ENCODE measurements at regions not wholly inside any gene's neighbourhood (a gene's known extent, or its start where the extent isn't known, plus 50 kb on each side); places are given as distances from the start of the nearest gene placed in this dataset.
A peak's percentile ranks its signal among the peaks of the same experiment; 100 is the strongest.
"Not testable (repeated sequence)": the region's sequence is repeated elsewhere in the genome, so short reads cannot be mapped to it uniquely, and the experiment has no call there.

GRCh38 chr2:184141866-184142265 is 456.5 kb upstream of the ZNF804A start:
- Mint-ChIP-seq H3K27ac (no peak overlapping the region), H3K4me1 (no peaks in the 10 kb centered on the region), H3K9me3 (no peaks in the 10 kb centered on the region), H3K27me3 (no peaks in the 10 kb centered on the region), H3K4me3 (no peak overlapping the region), H3K36me3 (no peaks in the 10 kb centered on the region)
- ATAC-seq: no peak

GRCh38 chr2:184154438-184154837 is 443.9 kb upstream of the ZNF804A start:
- no peaks in the 10 kb centered on the region for H3K4me1 Mint-ChIP-seq
- H3K9me3 Mint-ChIP-seq: peaks cover 10% of the 10 kb centered on the region
- H3K4me3 Mint-ChIP-seq: no peak overlapping the region
- H3K27ac Mint-ChIP-seq: no peak overlapping the region
- no peaks in the 10 kb centered on the region for H3K27me3 Mint-ChIP-seq
- H3K36me3 Mint-ChIP-seq: no peaks in the 10 kb centered on the region
- ATAC-seq: no peak

GRCh38 chr2:184155791-184156190 is 442.5 kb upstream of the ZNF804A start:
- Mint-ChIP-seq H3K4me3 (no peak overlapping the region), H3K9me3 (no peaks in the 10 kb centered on the region), H3K27me3 (no peaks in the 10 kb centered on the region), H3K36me3 (no peaks in the 10 kb centered on the region), H3K4me1 (no peaks in the 10 kb centered on the region), H3K27ac (no peak overlapping the region)
- ATAC-seq: no peak

- H3K4me3 Mint-ChIP-seq: no peak overlapping the region
- no peaks in the 10 kb centered on the region for H3K27me3 Mint-ChIP-seq
- H3K36me3 Mint-ChIP-seq: no peaks in the 10 kb centered on the region
- no peak overlapping the region for H3K27ac Mint-ChIP-seq
- no peaks in the 10 kb centered on the region for H3K4me1 Mint-ChIP-seq
- no peaks in the 10 kb centered on the region for H3K9me3 Mint-ChIP-seq
- ATAC-seq: no peak
Observed at GRCh38 chr2:184157141-184157540, 441.2 kb upstream of the ZNF804A start.

- H3K9me3 Mint-ChIP-seq: no peaks in the 10 kb centered on the region
- H3K27ac Mint-ChIP-seq: no peak overlapping the region
- no peaks in the 10 kb centered on the region for H3K4me1 Mint-ChIP-seq
- no peak for ATAC-seq
- no peak overlapping the region for H3K4me3 Mint-ChIP-seq
- no peaks in the 10 kb centered on the region for H3K36me3 Mint-ChIP-seq
- no peaks in the 10 kb centered on the region for H3K27me3 Mint-ChIP-seq
Observed at GRCh38 chr2:184162426-184162825, 435.9 kb upstream of the ZNF804A start.

GRCh38 chr2:184168823-184169222 is 429.5 kb upstream of the ZNF804A start:
- not testable (repeated sequence) for H3K9me3 Mint-ChIP-seq, H3K4me3 Mint-ChIP-seq, ATAC-seq, H3K27me3 Mint-ChIP-seq, H3K36me3 Mint-ChIP-seq, H3K4me1 Mint-ChIP-seq, H3K27ac Mint-ChIP-seq

GRCh38 chr2:184169366-184169765 is 429.0 kb upstream of the ZNF804A start:
- H3K36me3 Mint-ChIP-seq: no peaks in the 10 kb centered on the region
- H3K27ac Mint-ChIP-seq: no peak overlapping the region
- H3K4me3 Mint-ChIP-seq: no peak overlapping the region
- no peaks in the 10 kb centered on the region for H3K4me1 Mint-ChIP-seq
- no peaks in the 10 kb centered on the region for H3K9me3 Mint-ChIP-seq
- no peak for ATAC-seq
- H3K27me3 Mint-ChIP-seq: no peaks in the 10 kb centered on the region

- no peaks in the 10 kb centered on the region for H3K9me3 Mint-ChIP-seq
- H3K27ac Mint-ChIP-seq: no peak overlapping the region
- H3K4me3 Mint-ChIP-seq: no peak overlapping the region
- no peak for ATAC-seq
- H3K4me1 Mint-ChIP-seq: no peaks in the 10 kb centered on the region
- H3K36me3 Mint-ChIP-seq: no peaks in the 10 kb centered on the region
- no peaks in the 10 kb centered on the region for H3K27me3 Mint-ChIP-seq
Observed at GRCh38 chr2:184174493-184175104, 423.7 kb upstream of the ZNF804A start.

- H3K27me3 Mint-ChIP-seq: no peaks in the 10 kb centered on the region
Observed at GRCh38 chr2:184178229-184178628, 420.1 kb upstream of the ZNF804A start.

GRCh38 chr2:184186436-184186835 is 411.9 kb upstream of the ZNF804A start:
- no peaks in the 10 kb centered on the region for H3K36me3 Mint-ChIP-seq
- no peaks in the 10 kb centered on the region for H3K4me1 Mint-ChIP-seq
- no peak overlapping the region for H3K4me3 Mint-ChIP-seq
- no peak overlapping the region for H3K27ac Mint-ChIP-seq
- peaks cover 4% of the 10 kb centered on the region for H3K9me3 Mint-ChIP-seq
- no peaks in the 10 kb centered on the region for H3K27me3 Mint-ChIP-seq
- no peak for ATAC-seq

More at GRCh38 chr2:184178229-184178628, 420.1 kb upstream of the ZNF804A start:
- no peak for ATAC-seq
- H3K9me3 Mint-ChIP-seq: peaks cover 4% of the 10 kb centered on the region
- no peaks in the 10 kb centered on the region for H3K36me3 Mint-ChIP-seq
- H3K4me3 Mint-ChIP-seq: no peak overlapping the region
- H3K4me1 Mint-ChIP-seq: no peaks in the 10 kb centered on the region
- H3K27ac Mint-ChIP-seq: no peak overlapping the region

GRCh38 chr2:184187421-184187971 is 410.8 kb upstream of the ZNF804A start:
- ATAC-seq: peak; percentile 34
- Mint-ChIP-seq H3K27me3 (no peaks in the 10 kb centered on the region), H3K9me3 (no peaks in the 10 kb centered on the region), H3K4me1 (no peaks in the 10 kb centered on the region), H3K27ac (no peak overlapping the region), H3K36me3 (no peaks in the 10 kb centered on the region), H3K4me3 (no peak overlapping the region)

- no peaks in the 10 kb centered on the region for H3K4me1 Mint-ChIP-seq
- H3K27ac Mint-ChIP-seq: no peak overlapping the region
- H3K4me3 Mint-ChIP-seq: no peak overlapping the region
- H3K27me3 Mint-ChIP-seq: no peaks in the 10 kb centered on the region
- H3K9me3 Mint-ChIP-seq: no peaks in the 10 kb centered on the region
- no peaks in the 10 kb centered on the region for H3K36me3 Mint-ChIP-seq
- ATAC-seq: no peak
Observed at GRCh38 chr2:184190725-184191124, 407.6 kb upstream of the ZNF804A start.

GRCh38 chr2:184192649-184193048 is 405.7 kb upstream of the ZNF804A start:
- H3K27ac Mint-ChIP-seq: no peak overlapping the region
- no peaks in the 10 kb centered on the region for H3K9me3 Mint-ChIP-seq
- no peaks in the 10 kb centered on the region for H3K4me1 Mint-ChIP-seq
- no peak overlapping the region for H3K4me3 Mint-ChIP-seq
- H3K36me3 Mint-ChIP-seq: no peaks in the 10 kb centered on the region
- no peak for ATAC-seq
- H3K27me3 Mint-ChIP-seq: no peaks in the 10 kb centered on the region

- H3K27me3 Mint-ChIP-seq: no peaks in the 10 kb centered on the region
- ATAC-seq: no peak
- no peaks in the 10 kb centered on the region for H3K36me3 Mint-ChIP-seq
- no peak overlapping the region for H3K4me3 Mint-ChIP-seq
- H3K27ac Mint-ChIP-seq: no peak overlapping the region
- H3K9me3 Mint-ChIP-seq: no peaks in the 10 kb centered on the region
- H3K4me1 Mint-ChIP-seq: no peaks in the 10 kb centered on the region
Observed at GRCh38 chr2:184197413-184197812, 400.9 kb upstream of the ZNF804A start.

GRCh38 chr2:184198791-184199190 is 399.5 kb upstream of the ZNF804A start:
- H3K4me3 Mint-ChIP-seq, H3K9me3 Mint-ChIP-seq, ATAC-seq, H3K27me3 Mint-ChIP-seq, H3K27ac Mint-ChIP-seq, H3K36me3 Mint-ChIP-seq, H3K4me1 Mint-ChIP-seq: not testable (repeated sequence)

GRCh38 chr2:184199274-184199673 is 399.1 kb upstream of the ZNF804A start:
- Mint-ChIP-seq H3K36me3 (no peaks in the 10 kb centered on the region), H3K4me1 (no peaks in the 10 kb centered on the region), H3K27ac (no peak overlapping the region), H3K4me3 (no peak overlapping the region), H3K9me3 (no peaks in the 10 kb centered on the region), H3K27me3 (no peaks in the 10 kb centered on the region)
- no peak for ATAC-seq

Data from stimulated activated memory B cell treated with anti-CD40 and anti-IgM and Interleukin-4, amounts not matched to agents 10 μg/mL and 1 μg/mL and 100 μg/mL, for 72 hours (primary cell).